ENCODE measurements at regions not wholly inside any gene's neighbourhood (a gene's known extent, or its start where the extent isn't known, plus 50 kb on each side); places are given as distances from the start of the nearest gene placed in this dataset.

GRCh38 chr5:8394965-8395364, 526.0 kb downstream of the MTRR start:
- no peak for DNase-seq (ENCODE audit: low spot score)

GRCh38 chr5:8396246-8396645, 527.3 kb downstream of the MTRR start:
- no peak for DNase-seq (ENCODE audit: low spot score)

- DNase-seq (ENCODE audit: low spot score): no peak
These were observed 527.8 kb downstream of the MTRR start for GRCh38 chr5:8396756-8397155.

GRCh38 chr5:8399471-8399870, 530.5 kb downstream of the MTRR start:
- DNase-seq (ENCODE audit: low spot score): no peak

GRCh38 chr5:8408258-8408657, 539.3 kb downstream of the MTRR start:
- DNase-seq (ENCODE audit: low spot score): no peak

- no peak for DNase-seq (ENCODE audit: low spot score)
These were observed 541.7 kb downstream of the MTRR start for GRCh38 chr5:8410618-8411017.

GRCh38 chr5:8413975-8414374, 545.0 kb downstream of the MTRR start:
- DNase-seq (ENCODE audit: low spot score): no peak

GRCh38 chr5:8417316-8418048, 548.5 kb downstream of the MTRR start:
- no peak for DNase-seq (ENCODE audit: low spot score)

- DNase-seq (ENCODE audit: low spot score): no peak
These were observed 549.1 kb downstream of the MTRR start for GRCh38 chr5:8418049-8418426.

GRCh38 chr5:8429778-8430758, 561.1 kb downstream of the MTRR start:
- no peak for DNase-seq (ENCODE audit: low spot score)

GRCh38 chr5:8434501-8434900, 565.6 kb downstream of the MTRR start:
- DNase-seq (ENCODE audit: low spot score): no peak

GRCh38 chr5:8436924-8437323, 568.0 kb downstream of the MTRR start:
- no peak for DNase-seq (ENCODE audit: low spot score)

GRCh38 chr5:8445139-8445538, 576.2 kb downstream of the MTRR start:
- DNase-seq (ENCODE audit: low spot score): no peak

GRCh38 chr5:8446179-8446578, 577.2 kb downstream of the MTRR start:
- DNase-seq (ENCODE audit: low spot score): no peak

- DNase-seq (ENCODE audit: low spot score): no peak
These were observed 587.9 kb downstream of the MTRR start for GRCh38 chr5:8456846-8457186.

- peak; percentile 76 for DNase-seq (ENCODE audit: low spot score)
These were observed 588.5 kb downstream of the MTRR start for GRCh38 chr5:8457187-8458037.

GRCh38 chr5:8458038-8458383, 589.1 kb downstream of the MTRR start:
- no peak for DNase-seq (ENCODE audit: low spot score)

GRCh38 chr5:8461543-8461942, 592.6 kb downstream of the MTRR start:
- DNase-seq (ENCODE audit: low spot score): no peak

- no peak for DNase-seq (ENCODE audit: low spot score)
These were observed 593.6 kb downstream of the MTRR start for GRCh38 chr5:8462565-8462964.

- DNase-seq (ENCODE audit: low spot score): no peak
These were observed 601.5 kb downstream of the MTRR start for GRCh38 chr5:8470489-8470888.

GRCh38 chr5:8471581-8471980, 602.6 kb downstream of the MTRR start:
- no peak for DNase-seq (ENCODE audit: low spot score)

GRCh38 chr5:8473016-8473415, 604.1 kb downstream of the MTRR start:
- no peak for DNase-seq (ENCODE audit: low spot score)
